H1 (cell line): ENCODE measurements at regions not wholly inside any gene's neighbourhood (a gene's known extent, or its start where the extent isn't known, plus 50 kb on each side); places are given as distances from the start of the nearest gene placed in this dataset.

Experiments used
- CTCF ChIA-PET: fragments of 300-600 bp; sonication (Branson Sonifier 250); formaldehyde crosslinking; loops from one replicate; lab custom pipeline; 2021; ENCODE audit not compliant: partially characterized antibody; lab: Charles Lee
- POLR2A ChIA-PET: fragments of 300-600 bp; sonication (Branson Sonifier 250); formaldehyde crosslinking; loops from one replicate; lab custom pipeline; 2021; ENCODE audit warnings: inconsistent platforms; ENCODE audit not compliant: partially characterized antibody; lab: Charles Lee
- DNase-seq, 2 experiments: peaks; one replicate each; pipeline versions ENCODE4 v3.0.0 to v3.0.0-alpha.2; 2010 to 2022; ENCODE audit warnings: low spot score in 2 of 2, low read depth in 1 of 2, mixed read lengths in 1 of 2
- FAIRE-seq: peaks from 2 replicates; lab custom pipeline; 2011; peaks lifted over from hg19 to GRCh38; lab: Jason Lieb, UNC
- H2AFZ ChIP-seq: 2 replicates; pipeline ENCODE4 v1.8.1; 2012; ENCODE audit warnings: low read length, inconsistent platforms
- H2AK5ac ChIP-seq: 2 replicates; pipeline ENCODE4 v1.6.1; 2013; ENCODE audit warnings: low read depth, low read length
- H2BK120ac ChIP-seq: replicated peaks from 2 replicates; pipeline ENCODE3; 2013; ENCODE audit warnings: low read depth, low read length, inconsistent platforms
- H2BK12ac ChIP-seq: 2 replicates; pipeline ENCODE4 v1.6.1; 2013; ENCODE audit warnings: low read depth, low read length
- H2BK15ac ChIP-seq: 2 replicates; pipeline ENCODE4 v1.6.1; 2013; ENCODE audit warnings: low read length
- H2BK20ac ChIP-seq: 2 replicates; pipeline ENCODE4 v1.6.1; 2013; ENCODE audit warnings: low read length
- H2BK5ac ChIP-seq: 2 replicates; pipeline ENCODE4 v1.6.1; 2013; ENCODE audit warnings: low read depth, low read length
- H3K14ac ChIP-seq: 2 replicates; pipeline ENCODE4 v1.6.1; 2013; ENCODE audit warnings: inconsistent platforms; ENCODE audit not compliant: insufficient read length
- H3K18ac ChIP-seq: 2 replicates; pipeline ENCODE4 v1.6.1; 2013; ENCODE audit warnings: low read length; ENCODE audit errors: extremely low read depth
- H3K23ac ChIP-seq: 2 replicates; pipeline ENCODE4 v1.6.1; 2013; ENCODE audit warnings: inconsistent platforms; ENCODE audit not compliant: insufficient read length
- H3K23me2 ChIP-seq: 2 replicates; pipeline ENCODE4 v1.6.1; 2013; ENCODE audit warnings: low read depth, low read length
- H3K27ac ChIP-seq: 2 replicates; pipeline ENCODE4 v1.6.1; 2011; ENCODE audit warnings: low read depth, low read length, inconsistent platforms
- H3K27me3 ChIP-seq, 4 experiments: replicated peaks in 1 of 4; 1 replicate in 1 of 4; 2 replicates in 3 of 4; pipeline versions ENCODE4 v1.6.1 to v1.8.1; 2011 to 2013; ENCODE audit warnings: low read length in 3 of 4, mild to moderate bottlenecking in 3 of 4, inconsistent platforms in 2 of 4, mixed read lengths in 2 of 4, moderate library complexity in 1 of 4; ENCODE audit not compliant: control insufficient read depth in 3 of 4, insufficient read depth in 3 of 4; ENCODE audit errors: extremely low read depth in 1 of 4
- H3K36me3 ChIP-seq, 4 experiments: 2 replicates each; pipeline versions ENCODE4 v1.6.1 to v1.8.1; 2011 to 2013; ENCODE audit warnings: mild to moderate bottlenecking in 4 of 4, low read length in 3 of 4, moderate library complexity in 2 of 4, control low read depth in 1 of 4, inconsistent platforms in 1 of 4; ENCODE audit not compliant: insufficient read depth in 4 of 4, control insufficient read depth in 2 of 4
- H3K4ac ChIP-seq: replicated peaks from 2 replicates; pipeline ENCODE3; 2013; ENCODE audit warnings: low read length, low read depth, mixed read lengths, inconsistent platforms; ENCODE audit not compliant: insufficient read length
- H3K4me1 ChIP-seq, 4 experiments: replicated peaks in 1 of 4; 1 replicate in 1 of 4; 2 replicates in 3 of 4; pipeline versions ENCODE4 v1.6.1 to v1.8.1; 2011 to 2013; ENCODE audit warnings: low read length in 3 of 4, inconsistent platforms in 2 of 4, mixed read lengths in 1 of 4; ENCODE audit not compliant: insufficient read depth in 4 of 4, control insufficient read depth in 3 of 4
- H3K4me2 ChIP-seq, 2 experiments: 2 replicates each; pipeline versions ENCODE4 v1.6.1 to v1.8.1; 2011 to 2013; ENCODE audit warnings: low read depth in 2 of 2, low read length in 2 of 2, control low read depth in 1 of 2, inconsistent platforms in 1 of 2, mild to moderate bottlenecking in 1 of 2; ENCODE audit not compliant: insufficient read depth in 1 of 2
- H3K4me3 ChIP-seq, 4 experiments: fragments of 200-600, 300-600 bp in 1 of 4; sonication (generic), shearing (Covaris generic), sonication (Bioruptor Twin) in 1 of 4; 2 replicates each; pipeline versions ENCODE4 v1.5.1 to v1.8.1; 2011 to 2016; ENCODE audit warnings: low read length in 4 of 4, low read depth in 3 of 4, control low read depth in 2 of 4, inconsistent platforms in 2 of 4, mild to moderate bottlenecking in 2 of 4, mixed read lengths in 1 of 4, moderate library complexity in 1 of 4; ENCODE audit not compliant: insufficient read depth in 2 of 4; ENCODE audit errors: extremely low read depth in 1 of 4
- H3K56ac ChIP-seq: replicated peaks from 2 replicates; pipeline ENCODE3; 2013; ENCODE audit warnings: low read depth, mild to moderate bottlenecking, mixed read lengths, low read length, inconsistent platforms; ENCODE audit not compliant: insufficient read length
- H3K79me1 ChIP-seq: 2 replicates; pipeline ENCODE4 v1.6.1; 2013; ENCODE audit warnings: low read depth, low read length, control low read depth
- H3K79me2 ChIP-seq, 2 experiments: 2 replicates each; pipeline versions ENCODE4 v1.6.1 to v1.8.1; 2012 to 2013; ENCODE audit warnings: low read length in 2 of 2, mild to moderate bottlenecking in 2 of 2, inconsistent platforms in 1 of 2; ENCODE audit not compliant: insufficient read depth in 2 of 2, control insufficient read depth in 1 of 2
- H3K9ac ChIP-seq, 4 experiments: replicated peaks in 1 of 4; 1 replicate in 1 of 4; 2 replicates in 3 of 4; pipeline versions ENCODE4 v1.6.1 to v1.8.1; 2011 to 2013; ENCODE audit warnings: low read depth in 3 of 4, low read length in 3 of 4, control low read depth in 2 of 4, mild to moderate bottlenecking in 2 of 4, moderate library complexity in 2 of 4, inconsistent platforms in 1 of 4; ENCODE audit errors: extremely low read depth in 1 of 4
- H3K9me3 ChIP-seq, 2 experiments: 2 replicates each; pipeline versions ENCODE4 v1.6.1 to v1.8.1; 2012 to 2013; ENCODE audit warnings: mild to moderate bottlenecking in 2 of 2, moderate library complexity in 2 of 2, control low read depth in 1 of 2, inconsistent platforms in 1 of 2, low read depth in 1 of 2, low read length in 1 of 2, mixed read lengths in 1 of 2; ENCODE audit not compliant: insufficient read depth in 2 of 2
- H4K20me1 ChIP-seq, 2 experiments: replicated peaks in 1 of 2; 2 replicates each; pipeline versions ENCODE3 to v1.8.1; 2011 to 2013; ENCODE audit warnings: inconsistent platforms in 2 of 2, low read length in 2 of 2, mild to moderate bottlenecking in 1 of 2; ENCODE audit not compliant: insufficient read depth in 2 of 2, control insufficient read depth in 1 of 2
- H4K5ac ChIP-seq: 2 replicates; pipeline ENCODE4 v1.6.1; 2013; ENCODE audit warnings: low read length, low read depth, mixed read lengths, inconsistent platforms; ENCODE audit not compliant: insufficient read length
- H4K8ac ChIP-seq: 2 replicates; pipeline ENCODE4 v1.8.0; 2013; ENCODE audit warnings: mild to moderate bottlenecking, moderate library complexity, low read length, inconsistent platforms; ENCODE audit not compliant: insufficient read depth; ENCODE audit errors: extremely low read depth
- H4K91ac ChIP-seq: replicated peaks from 2 replicates; pipeline ENCODE3; 2013; ENCODE audit warnings: low read length, mixed read lengths, inconsistent platforms; ENCODE audit not compliant: insufficient read length
- CBX5 ChIP-seq: fragments of 300-800, 300-1000 bp; sonication (generic); IDR thresholded peaks from 2 replicates; pipeline ENCODE4 v1.7.1; 2016; ENCODE audit warnings: antibody characterized with exemption, low read length, low read depth
- SIX5 ChIP-seq: IDR thresholded peaks from 2 replicates; pipeline ENCODE4 v1.6.1; 2011; ENCODE audit warnings: mild to moderate bottlenecking, low read depth, low read length

DNA sequence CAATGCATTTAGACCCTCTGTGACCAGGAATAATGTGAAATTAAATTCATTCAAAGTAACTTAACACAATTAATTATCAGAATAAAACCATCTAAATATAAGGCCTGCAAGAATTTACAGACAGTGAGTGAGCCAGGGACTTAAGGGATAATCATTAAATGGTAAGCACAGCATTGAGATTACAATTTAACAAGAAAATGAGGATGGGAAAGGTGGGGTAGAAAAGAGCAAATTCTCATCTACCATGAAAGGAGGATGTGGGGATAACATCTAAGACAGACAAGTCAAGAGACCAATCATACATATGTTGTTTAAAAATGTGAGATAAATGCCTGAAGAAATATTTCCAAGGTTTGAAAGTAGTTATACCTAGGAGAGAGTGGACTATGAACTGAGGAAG is 259.3 kb upstream of the NT5C1B start:
- no peaks in the 10 kb centered on the region for H3K9me3 ChIP-seq
- H3K4me2 ChIP-seq = no peak overlapping the region
- H4K91ac ChIP-seq = no peak overlapping the region
- H3K4ac ChIP-seq = no peak overlapping the region
- H3K27ac ChIP-seq = no peak overlapping the region
- peaks cover 0 to 4% (median under 1%) of the 10 kb centered on the region in 4 experiments; a peak in 1 of 7 replicates for H3K4me1 ChIP-seq
- no peaks in the 10 kb centered on the region for H4K20me1 ChIP-seq
- no peaks in the 10 kb centered on the region for H3K36me3 ChIP-seq
- ChIA-PET POLR2A (no interaction called here), CTCF (interaction anchor here (0.7 kb wide), 1 partner anchor 478 kb away, joined by 3 read pairs; no protein-coding TSS in a partner anchor)
- H3K79me1 ChIP-seq = no peaks in the 10 kb centered on the region
- no peak for FAIRE-seq
- no peak for TF ChIP-seq SIX5
- no peak for TF ChIP-seq CBX5
- no peak overlapping the region for H3K18ac ChIP-seq
- no peaks in the 10 kb centered on the region for H3K23me2 ChIP-seq
- H2AK5ac ChIP-seq = no peak overlapping the region
- H4K5ac ChIP-seq = no peak overlapping the region
- H2BK5ac ChIP-seq = no peak overlapping the region
- H2BK120ac ChIP-seq = no peak overlapping the region
- peaks cover 0 to 5% (median 0%) of the 10 kb centered on the region in 4 experiments; a peak in 1 of 7 replicates for H3K27me3 ChIP-seq
- H3K79me2 ChIP-seq = no peaks in the 10 kb centered on the region
- H3K4me3 ChIP-seq = no peak overlapping the region
- no peak overlapping the region for H3K23ac ChIP-seq
- no peak overlapping the region for H3K14ac ChIP-seq
- H2BK20ac ChIP-seq = no peak overlapping the region
- DNase-seq = no peak
- no peak overlapping the region for H4K8ac ChIP-seq
- no peak overlapping the region for H3K56ac ChIP-seq
- H2BK15ac ChIP-seq = no peak overlapping the region
- H2AFZ ChIP-seq = no peak overlapping the region
- H2BK12ac ChIP-seq = no peak overlapping the region
- H3K9ac ChIP-seq = no peak overlapping the region
